HG03175 (cell line): ENCODE measurements at regions not wholly inside any gene's neighbourhood (a gene's known extent, or its start where the extent isn't known, plus 50 kb on each side); places are given as distances from the start of the nearest gene placed in this dataset.

Experiments
- ATAC-seq: cut with Tn5 transposase; IDR thresholded peaks from one replicate; pipeline ENCODE4 v1.9.1; 2021; ENCODE audit warnings: mild to moderate bottlenecking, moderate library complexity; ENCODE audit not compliant: unreplicated experiment

DNA sequence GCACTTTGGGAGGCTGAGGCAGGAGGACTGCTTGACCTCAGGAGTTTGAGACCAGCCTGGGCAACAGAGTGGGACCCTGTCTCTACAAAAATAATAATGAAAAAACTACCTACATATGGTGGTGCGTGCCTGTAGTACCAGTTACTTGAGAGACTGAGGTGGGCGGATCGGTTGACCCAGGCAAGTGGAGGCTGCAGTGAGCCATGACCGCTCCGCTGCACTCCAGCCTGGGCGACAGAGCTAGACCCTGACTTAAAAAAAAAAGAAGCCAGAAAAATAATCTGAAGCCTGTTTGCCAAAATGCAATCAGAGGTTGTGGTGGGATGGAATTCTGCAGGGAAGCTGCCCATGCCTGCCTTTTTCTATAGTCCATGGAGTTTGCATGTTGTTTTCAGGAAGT lies 50.4 kb upstream of the GGTA1 start:
- ATAC-seq = no peak

DNA sequence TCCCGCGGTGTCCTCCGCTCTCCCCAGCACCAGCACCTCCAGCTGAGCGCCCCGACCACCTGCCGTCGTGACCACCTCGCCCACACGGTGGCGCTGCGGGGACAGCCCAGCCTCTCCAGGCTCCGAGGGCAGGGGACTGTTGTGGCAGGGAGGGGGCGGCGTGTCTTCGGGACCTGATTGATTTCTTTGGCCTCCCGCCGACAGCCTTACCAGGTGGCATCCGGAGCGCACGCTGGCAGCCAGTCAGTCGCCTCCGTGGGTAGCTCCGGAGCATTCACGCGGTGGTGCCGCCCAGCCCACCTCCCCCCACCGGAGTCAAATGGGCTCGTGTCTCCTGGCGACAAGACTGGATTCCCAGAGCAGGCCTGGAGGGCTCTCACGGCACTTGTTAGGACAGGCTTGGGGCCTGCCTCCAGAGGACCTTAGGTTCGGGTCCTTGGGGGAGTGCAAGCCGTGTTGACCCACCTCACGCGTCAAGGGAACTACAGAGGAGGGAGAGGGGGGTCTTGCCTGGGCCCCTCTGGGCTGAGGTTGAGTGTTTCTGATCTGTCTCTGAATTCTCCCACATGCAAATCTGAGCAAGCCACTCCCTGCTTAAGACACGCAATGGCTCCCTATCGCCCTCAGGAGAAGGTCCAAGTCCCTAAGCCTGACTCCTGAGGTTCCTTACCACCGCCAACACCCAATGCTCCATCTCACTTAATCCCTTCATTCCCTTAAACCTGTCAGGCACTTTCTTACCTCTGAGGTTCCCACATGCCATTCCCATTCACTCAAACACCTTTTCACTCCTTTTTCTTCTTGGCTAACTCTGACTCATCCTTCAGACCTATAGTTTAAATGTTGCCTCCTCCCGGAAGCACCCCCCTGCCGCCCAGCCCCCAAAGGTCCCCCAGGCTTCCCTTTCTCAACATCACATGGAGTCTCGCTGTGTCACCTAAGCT lies 51.2 kb upstream of the GGTA1 start:
- peak; percentile 54 for ATAC-seq

DNA sequence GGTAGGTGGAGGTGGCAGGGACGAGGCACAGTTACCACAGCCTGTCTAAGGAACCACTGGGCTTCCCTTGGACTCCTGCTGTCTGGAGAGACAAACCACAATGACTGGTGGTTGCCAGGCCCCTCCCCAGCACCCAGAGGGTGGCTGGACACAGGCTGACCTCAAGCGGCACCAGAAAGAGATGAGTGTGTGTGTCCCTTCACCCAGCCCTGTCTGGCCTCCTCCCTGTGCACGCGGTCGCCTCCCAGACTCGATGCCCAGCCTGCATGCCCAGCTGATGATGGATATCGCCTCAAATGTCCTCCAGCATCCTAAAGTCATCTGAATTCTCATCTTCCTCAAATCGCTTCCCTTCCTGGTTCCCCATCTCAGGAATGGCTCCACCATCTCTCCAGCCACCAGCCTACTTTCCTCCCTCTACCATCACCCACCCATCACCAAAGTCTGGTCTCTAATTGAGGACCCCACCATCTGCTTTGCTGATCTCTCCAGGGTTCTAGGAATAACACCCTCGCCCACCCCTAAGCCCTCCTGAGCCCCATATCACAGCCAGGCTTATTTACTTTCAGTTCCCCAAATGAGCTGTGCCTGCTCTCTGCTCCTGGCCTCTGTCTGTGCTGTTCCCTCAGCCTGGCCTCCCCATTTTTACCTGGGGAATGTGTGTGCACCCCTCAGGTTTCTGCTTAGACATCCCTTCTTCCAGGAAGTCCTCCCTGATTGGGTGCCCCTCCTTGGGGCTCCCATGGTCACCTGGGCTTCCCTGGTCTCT lies 52.5 kb upstream of the GGTA1 start:
- ATAC-seq = no peak

DNA sequence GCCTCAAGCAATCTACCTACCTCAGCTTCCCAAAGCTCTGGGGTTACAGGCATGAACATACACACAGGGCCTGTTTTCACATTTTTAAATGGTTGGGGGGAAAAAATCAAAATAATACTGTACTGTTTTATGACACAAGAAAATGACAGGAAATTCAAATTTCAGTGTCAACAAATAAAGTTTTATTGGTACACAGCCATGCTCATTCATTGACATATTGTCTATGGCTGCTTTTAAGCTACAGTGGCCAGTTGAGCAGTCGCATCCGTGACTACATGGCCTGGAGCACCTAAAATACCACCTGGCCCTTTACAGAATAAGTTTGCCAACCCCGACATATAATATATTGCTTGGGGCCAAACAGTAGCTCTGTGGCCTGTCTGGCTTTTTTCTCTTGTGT lies 56.4 kb upstream of the GGTA1 start:
- ATAC-seq = no peak

DNA sequence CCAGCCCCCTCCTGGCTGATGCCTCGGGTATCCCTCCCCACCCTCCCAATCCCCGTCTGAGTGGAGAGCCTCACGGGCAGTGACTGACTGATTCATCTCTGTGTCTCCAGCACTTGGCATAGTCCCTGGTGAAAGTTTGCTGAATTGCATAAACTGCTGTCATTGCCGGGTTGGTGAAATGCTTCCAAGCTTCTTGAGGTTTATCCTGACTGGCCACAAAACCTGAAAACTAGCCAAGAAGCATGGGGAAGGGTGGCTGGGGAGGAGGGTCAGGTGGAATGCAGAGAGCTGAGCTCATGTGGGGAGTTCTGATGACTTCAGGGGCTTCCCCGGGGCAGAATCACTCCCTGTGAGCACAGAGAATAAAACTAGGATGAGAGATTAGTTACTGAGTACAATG lies 56.9 kb upstream of the GGTA1 start:
- ATAC-seq = no peak

DNA sequence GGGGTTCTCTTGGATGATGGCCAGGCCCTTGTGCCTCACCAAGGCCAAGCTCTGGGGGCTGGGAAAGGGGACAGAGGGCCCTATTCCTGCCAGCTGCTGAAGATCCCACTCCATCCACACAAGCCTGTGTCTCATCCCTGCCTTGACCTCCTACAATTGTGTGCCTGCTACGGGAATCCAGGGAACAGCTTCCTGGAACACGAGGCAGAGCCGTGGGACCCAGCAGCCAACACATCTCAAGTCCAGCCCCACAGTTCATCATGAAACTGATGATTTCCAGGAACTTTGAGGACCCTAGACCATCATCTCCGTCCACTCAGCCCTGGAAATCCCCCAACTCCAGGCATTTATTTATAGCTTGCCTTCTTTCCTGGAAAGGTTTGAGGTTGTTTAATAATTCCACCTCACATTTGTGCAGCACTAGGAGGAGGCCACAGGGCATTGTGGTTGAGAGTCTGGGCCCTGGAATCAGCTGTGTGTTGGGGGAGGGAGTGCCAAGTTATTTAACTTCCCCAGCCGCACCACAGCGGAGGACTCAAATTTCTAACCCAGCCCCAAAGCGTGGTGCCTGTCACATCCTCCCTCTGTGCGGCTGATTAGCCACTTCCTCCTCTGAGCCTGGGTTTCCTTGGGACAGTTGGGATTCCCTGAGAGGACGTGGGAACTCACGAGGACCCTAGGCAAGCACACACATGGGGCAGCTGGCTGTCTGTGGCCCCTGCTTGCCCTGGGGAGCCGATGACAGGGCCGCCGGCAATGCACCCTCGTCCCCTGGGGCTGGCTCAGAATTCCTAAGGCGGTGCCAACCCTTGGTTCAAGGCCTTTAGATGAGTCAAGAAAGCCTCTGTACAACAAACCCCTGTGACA lies 58.2 kb upstream of the GGTA1 start:
- peak; percentile 41 for ATAC-seq

DNA sequence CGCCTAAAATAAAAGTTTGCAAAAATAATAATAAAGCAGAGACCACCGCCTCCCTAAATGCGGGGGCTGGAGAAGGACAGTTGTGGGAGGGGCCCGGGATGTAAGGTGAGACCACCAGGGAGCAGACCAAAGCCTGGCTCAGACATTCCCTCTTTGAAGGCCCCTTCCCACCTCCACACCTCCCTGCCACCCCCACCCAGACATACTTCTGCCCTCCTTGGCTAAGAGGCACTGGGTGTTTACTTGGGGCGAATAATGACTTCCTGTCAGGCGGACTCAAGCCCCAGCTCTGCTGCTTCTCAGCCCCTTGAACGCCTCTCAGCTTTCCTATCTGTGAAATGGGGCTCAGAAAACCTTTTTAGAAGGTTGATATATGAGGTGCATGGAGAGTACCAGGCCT lies 58.8 kb upstream of the GGTA1 start:
- ATAC-seq = no peak

DNA sequence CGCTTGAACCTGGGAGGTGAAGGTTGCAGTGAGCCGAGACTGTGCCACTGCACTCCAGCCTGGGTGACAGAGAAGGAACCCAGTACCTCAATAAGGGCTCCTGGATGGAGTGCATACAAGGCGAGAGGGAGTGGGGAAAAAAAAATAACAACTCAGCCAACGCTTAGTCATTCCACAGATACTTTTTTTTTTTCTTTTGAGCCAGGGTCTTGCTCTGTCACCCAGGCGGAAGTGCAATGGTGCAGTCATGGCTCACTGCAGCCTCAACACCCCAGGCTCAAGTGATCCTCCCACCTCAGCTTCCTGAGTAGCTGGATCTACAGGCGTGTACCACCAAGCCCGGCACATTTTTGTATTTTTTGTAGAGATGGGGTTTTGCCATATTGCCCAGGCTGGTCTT lies 59.5 kb upstream of the GGTA1 start:
- peak; percentile 74 for ATAC-seq

DNA sequence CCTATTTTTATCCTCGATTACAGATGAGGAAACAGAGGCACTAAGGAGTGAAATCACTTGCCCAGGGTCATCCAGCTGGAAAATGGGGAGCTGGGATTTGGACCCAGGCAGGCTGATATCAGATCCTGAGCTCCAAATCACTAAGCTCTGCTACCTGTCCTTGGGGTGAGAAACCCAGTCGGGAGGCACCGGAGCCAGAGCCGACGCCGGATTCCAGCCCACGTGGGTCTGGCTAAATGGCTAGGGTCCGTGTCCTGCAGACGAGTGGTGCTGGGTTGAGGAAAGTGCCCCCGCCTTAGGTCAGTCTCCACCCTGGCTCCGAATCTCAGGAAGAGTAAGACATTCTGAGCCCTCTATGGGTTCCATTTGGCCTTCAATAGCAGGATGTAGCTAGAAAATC lies 61.3 kb upstream of the GGTA1 start:
- no peak for ATAC-seq

DNA sequence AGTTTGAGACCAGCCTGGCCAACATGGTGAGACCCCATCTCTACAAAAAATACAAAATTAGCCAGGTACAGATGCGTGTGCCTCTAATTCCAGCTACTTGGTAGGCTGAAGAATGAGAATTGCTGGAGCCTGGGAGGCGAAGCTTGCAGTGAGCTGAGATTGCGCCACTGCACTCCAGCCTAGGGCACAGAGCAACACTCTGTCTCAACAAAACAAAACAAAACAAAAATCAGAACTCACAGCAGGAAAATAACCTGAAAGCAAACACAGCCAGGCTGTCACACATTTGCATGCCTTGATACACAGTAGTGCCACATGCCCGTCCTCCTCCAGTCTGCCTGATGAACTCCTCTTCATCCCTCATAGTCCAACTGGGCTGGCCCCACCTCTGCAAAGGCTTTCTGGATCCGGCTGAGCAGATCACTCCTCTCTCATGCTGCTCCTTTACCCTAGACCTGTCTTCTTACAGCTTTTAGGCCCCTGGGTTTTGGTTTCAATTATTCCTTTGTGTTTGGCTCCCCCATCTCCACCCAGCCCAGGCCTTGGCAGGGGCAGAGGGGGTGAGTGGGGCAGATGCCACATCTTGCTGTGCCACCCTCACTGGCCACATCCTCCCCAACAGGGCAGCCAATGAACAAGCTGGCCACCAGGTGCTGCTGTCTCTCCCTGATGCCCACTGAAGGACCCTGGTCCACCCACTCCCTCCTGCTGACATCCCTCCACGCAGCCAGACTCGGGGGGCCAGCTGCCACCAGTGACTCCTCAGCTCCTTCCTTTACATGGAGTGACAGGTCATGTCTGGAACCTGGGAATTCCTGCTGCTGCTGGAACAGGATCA lies 62.0 kb upstream of the GGTA1 start:
- ATAC-seq = no peak

DNA sequence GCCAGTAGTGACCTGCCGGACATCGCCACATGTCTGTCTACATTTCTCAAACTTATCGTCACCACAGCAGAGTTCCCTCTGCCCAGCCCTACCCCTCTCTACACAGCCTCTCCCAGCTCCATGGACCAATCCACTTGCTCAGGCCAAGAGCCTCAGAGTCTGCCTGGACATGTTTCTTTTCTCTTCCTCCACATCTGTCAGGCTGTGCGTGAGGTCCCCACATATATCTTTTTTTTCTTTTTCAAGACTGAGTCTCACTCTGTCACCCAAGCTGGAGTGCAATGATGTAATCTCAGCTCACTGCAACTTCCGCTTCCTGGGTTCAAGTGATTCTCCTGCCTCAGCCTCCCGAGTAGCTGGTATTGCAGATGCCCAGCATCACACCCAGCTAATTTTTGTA lies 62.7 kb upstream of the GGTA1 start:
- ATAC-seq = no peak

DNA sequence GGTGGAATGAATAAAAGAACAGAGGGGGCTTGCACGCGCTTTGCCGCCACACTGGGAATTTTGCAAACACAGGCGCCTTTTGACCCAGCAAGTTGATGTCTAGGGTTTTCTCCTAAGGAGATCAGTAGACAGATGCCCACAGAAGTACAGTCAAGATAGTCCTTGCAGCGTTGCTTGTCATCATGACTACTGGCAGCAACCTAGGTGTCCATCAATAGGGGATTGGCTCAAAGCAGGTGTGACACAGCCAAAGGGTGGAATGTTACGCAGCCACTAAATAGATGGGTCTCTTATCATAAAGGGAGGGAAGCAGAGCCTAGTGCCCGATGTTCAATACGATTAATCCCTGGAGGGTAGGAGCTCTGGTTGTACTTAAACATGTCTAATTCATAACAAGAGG lies 63.8 kb upstream of the GGTA1 start:
- no peak for ATAC-seq

DNA sequence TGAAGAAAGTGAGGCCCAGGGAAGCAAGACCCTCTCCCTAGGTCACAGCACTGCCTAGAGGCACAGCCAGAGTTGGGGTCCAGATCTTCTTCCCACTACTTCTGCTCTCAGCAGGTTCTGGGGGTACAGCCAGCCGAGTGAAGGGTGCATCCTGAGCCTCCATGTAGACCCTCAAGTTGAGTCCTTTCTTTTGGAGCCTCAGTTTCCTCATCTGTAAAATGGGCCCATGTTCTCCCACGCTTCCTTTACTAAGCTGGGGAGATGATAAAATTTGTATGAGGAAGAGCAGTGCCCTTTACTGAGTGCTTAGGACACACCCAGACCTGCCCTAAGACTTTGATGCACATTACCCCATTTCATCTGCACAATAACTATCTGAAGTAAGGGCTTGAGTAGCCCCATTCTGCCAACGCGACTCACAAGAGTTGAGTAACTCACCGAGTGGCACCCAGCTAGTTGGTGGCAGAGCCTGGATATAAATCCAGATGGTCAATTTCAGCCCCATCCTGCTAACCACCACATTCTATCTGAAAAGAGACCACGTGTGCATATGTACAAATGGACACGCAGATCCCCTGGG lies 64.3 kb upstream of the GGTA1 start:
- no peak for ATAC-seq

DNA sequence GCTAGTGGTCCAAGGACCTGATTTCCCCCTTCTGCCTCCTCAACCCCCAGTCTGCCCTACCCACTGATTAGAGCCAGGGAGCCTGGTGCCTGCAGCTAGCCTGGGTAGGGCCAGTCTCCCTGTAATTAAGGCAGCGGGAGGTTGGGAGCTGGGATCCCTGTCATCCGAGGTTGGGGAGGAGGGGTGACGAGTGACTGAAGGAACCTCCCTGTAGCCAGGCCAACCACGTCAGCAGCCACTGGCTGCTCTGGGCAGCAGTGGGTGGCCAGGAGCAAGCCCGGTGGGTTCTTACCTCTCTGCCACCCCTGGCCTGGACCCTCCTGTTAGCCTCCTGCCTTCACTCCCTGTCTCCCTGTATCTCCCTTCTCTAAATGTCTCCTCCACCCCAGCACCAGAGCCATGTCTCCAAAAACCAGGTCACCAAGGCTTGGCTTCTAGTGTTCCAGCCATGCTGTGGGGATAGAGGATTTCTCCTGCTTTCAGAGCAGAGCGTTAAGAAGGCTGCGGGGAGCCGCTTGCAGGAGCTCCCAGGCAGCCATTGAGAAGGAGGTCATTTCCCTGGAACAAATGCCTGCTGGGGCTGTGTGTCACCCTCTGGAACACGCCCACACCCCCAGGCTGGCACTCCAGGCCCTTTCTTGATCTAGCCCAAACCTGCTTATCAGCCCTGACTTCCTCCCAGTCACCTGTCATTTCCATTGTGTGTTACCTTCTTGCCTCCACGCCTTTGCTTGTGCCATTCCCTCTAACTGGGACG lies 65.0 kb upstream of the GGTA1 start:
- ATAC-seq = no peak

DNA sequence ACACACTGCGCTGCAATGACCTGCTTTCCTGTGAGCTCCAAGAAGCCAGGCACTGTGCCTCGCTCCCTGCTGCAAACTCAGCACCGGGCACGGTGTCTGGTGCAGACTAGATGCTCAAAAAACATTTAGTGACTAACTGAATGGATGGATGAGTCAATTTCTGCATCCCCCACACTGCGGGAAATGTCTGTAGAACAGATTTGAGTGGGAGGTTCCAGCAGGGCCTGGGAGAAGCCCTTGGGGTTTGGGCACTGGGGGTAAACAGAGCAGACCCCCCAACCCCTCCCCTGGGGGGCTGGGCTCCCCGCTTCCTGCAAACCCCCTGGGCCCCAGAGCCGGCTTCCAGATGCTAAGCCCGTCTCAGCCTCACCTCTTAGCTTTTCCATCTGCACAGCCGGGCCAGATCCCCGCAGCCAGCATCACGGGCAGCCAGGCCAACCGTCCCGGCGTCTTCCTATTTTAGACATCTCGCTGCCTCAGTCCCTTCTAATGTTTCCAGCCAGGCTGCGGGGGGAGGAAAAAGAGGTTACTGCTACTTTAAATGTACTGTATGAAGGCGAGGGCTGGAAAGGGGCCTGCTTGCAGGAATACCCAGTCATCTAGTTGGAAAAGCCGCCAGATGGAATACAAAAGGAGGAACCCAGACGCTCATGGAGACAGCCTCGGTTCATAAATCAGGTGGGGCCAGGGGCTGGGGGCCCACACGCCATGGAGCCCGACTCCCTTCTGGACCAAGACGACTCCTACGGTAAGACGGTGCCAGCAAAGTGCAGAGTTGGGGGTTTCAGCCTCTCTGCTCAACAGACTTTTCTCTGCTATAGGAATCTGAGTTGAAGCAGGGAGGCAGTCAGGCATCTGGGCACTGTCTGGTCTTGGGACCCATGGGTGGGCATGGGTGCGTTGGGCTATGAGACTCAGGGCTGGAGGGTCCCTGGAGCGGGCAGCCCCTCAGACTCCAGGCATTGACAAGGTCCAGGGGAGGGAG lies 67.1 kb upstream of the GGTA1 start:
- no peak for ATAC-seq

DNA sequence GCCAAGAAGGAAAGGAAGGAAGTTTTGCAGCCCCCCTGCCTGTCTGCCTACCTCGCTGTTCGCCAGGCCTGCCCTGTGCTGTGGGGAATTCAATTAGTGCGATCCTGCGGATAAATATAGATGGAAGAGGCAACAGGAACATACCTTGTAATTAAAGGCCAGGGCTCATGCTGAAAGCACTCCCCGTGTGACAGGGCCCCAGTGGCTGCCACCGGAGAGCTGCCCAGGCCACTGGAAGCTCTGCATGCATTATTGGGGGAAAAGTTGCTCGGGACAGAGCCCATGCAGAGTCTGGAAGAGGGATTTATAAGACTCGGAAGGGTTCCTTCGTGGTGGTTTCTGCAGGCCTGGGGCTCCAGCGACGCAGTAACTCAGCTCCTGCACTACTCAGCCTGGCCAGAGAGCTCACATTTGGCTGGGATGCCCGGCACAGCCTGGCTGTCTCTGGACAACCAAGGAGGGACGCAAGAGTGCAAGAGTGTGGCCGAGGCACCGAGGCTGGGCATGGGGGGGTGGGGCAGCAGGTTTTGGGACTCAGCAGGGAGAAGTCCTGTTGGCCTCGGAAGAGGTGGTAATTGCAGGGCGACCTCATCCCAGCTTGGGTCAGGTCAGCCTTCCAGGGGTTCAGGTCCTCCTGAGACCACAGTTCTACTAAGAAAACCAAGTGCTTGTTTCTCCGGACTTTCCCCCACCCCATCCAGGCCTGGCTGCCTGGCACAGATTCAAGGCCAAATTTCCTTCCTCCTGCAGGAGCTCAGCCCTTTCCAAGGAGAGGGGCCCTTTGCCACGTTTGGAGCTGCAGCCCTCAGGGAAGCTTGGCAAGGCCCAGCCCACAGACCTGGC lies 68.1 kb upstream of the GGTA1 start:
- ATAC-seq = no peak
